Hematopoietic multipotent progenitor cell treated with erythropoietin and hydrocortisone succinate and interleukin-3 and kit ligand, for 6 days (in vitro differentiated cells): ENCODE measurements at regions not wholly inside any gene's neighbourhood (a gene's known extent, or its start where the extent isn't known, plus 50 kb on each side); places are given as distances from the start of the nearest gene placed in this dataset.

Experiments
- DNase-seq: peaks from one replicate; pipeline ENCODE4 v3.0.0-alpha.2; 2015

- DNase-seq: no peak
These were observed 136.5 kb upstream of the SYNDIG1 start for GRCh38 chr20:24332956-24333355.

- no peak for DNase-seq
These were observed 137.5 kb upstream of the SYNDIG1 start for GRCh38 chr20:24331939-24332338.

GRCh38 chr20:24328901-24329300 is 140.5 kb upstream of the SYNDIG1 start:
- DNase-seq: no peak

- DNase-seq: no peak
These were observed 147.5 kb upstream of the SYNDIG1 start for GRCh38 chr20:24321973-24322372.

GRCh38 chr20:24318569-24319352 is 150.7 kb upstream of the SYNDIG1 start:
- DNase-seq: no peak

- DNase-seq: no peak
These were observed 152.2 kb upstream of the SYNDIG1 start for GRCh38 chr20:24317224-24317623.

GRCh38 chr20:24316731-24317130 is 152.7 kb upstream of the SYNDIG1 start:
- DNase-seq: no peak

GRCh38 chr20:24314053-24314452 is 155.4 kb upstream of the SYNDIG1 start:
- no peak for DNase-seq

GRCh38 chr20:24309596-24309995 is 159.8 kb upstream of the SYNDIG1 start:
- no peak for DNase-seq

GRCh38 chr20:24305371-24305770 is 164.1 kb upstream of the SYNDIG1 start:
- DNase-seq: peak; percentile 8

- no peak for DNase-seq
These were observed 165.1 kb upstream of the SYNDIG1 start for GRCh38 chr20:24304291-24304690.

GRCh38 chr20:24303393-24304170 is 165.8 kb upstream of the SYNDIG1 start:
- peak; percentile 4 for DNase-seq

GRCh38 chr20:24297993-24298392 is 171.4 kb upstream of the SYNDIG1 start:
- no peak for DNase-seq

GRCh38 chr20:24296477-24297261 is 172.8 kb upstream of the SYNDIG1 start:
- DNase-seq: no peak

GRCh38 chr20:24291014-24291413 is 178.4 kb upstream of the SYNDIG1 start:
- DNase-seq: no peak

GRCh38 chr20:24289737-24290481 is 179.5 kb upstream of the SYNDIG1 start:
- DNase-seq: peak; percentile 70

- no peak for DNase-seq
These were observed 186.2 kb upstream of the SYNDIG1 start for GRCh38 chr20:24283186-24283585.

GRCh38 chr20:24277196-24277595 is 192.2 kb upstream of the SYNDIG1 start:
- no peak for DNase-seq

- no peak for DNase-seq
These were observed 193.3 kb upstream of the SYNDIG1 start for GRCh38 chr20:24275946-24276705.

- DNase-seq: peak; percentile 24
These were observed 196.2 kb upstream of the SYNDIG1 start for GRCh38 chr20:24273251-24273650.

- DNase-seq: no peak
These were observed 208.1 kb upstream of the SYNDIG1 start for GRCh38 chr20:24261351-24261750.

- no peak for DNase-seq
These were observed 212.3 kb upstream of the SYNDIG1 start for GRCh38 chr20:24257171-24257570.
